ENCODE measurements at regions not wholly inside any gene's neighbourhood (a gene's known extent, or its start where the extent isn't known, plus 50 kb on each side); places are given as distances from the start of the nearest gene placed in this dataset.

DNA sequence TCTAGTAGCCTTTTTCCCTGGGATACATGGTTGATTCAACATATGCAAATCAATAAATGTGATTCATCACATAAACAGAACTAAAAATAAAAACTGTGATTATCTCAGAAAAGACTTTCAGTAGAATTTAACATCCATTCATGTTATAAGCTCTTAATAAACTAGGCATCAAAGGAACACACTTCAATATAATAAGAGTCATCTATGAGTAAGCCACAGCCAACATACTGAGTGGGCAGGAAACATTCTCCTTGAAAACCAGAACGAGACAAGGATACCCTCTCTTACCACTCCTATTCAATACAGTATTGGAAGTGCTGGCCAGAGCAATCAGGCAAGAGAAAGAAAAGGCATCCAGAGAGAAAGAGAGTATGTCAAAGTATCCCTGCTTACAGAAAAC, 239.9 kb downstream of the ATPSCKMT start:
- no peak for DNase-seq

DNA sequence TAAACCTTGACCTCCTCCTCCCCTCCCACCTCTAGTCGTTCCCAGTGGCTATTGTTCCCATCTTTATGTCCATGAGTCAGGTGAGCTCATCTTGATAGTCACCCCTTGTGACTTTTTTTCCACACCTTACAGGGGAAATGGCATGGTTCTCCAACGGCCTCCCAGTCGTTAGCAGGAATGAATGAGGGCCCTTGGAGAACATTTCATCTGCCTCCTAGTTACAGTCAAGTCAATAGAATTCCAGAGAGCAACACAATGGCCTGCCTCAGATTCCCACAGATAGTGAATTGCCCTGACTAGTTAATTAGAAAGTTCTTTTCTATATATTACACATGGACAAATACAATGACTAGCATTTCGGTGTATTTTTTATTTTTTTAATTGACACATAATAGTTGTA, 262.6 kb downstream of the ATPSCKMT start:
- no peak for DNase-seq

GRCh38 chr5:9977070-9977469, 272.6 kb downstream of the ATPSCKMT start:
- no peak for DNase-seq

DNA sequence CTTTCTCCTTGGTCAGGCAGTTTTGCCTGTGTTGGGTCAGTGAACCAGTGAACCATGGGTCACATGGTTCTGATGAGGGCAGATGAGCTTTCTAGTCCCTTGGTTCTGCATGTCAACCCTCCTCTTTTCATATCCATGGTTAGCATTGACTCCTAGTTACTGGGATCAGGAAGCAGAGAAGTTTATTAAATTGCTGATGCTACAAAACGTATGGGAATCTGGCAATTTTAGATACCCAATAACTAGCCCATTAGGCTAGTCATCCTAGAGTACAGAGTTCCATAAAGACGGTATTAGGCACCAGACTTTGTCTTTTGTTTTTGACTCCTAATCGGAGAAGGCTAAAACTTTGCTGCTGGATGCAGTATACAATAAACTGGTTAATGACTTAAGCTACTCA, 273.1 kb downstream of the ATPSCKMT start:
- no peak for DNase-seq

- no peak for DNase-seq
Measured at GRCh38 chr5:9972059-9972458, 277.6 kb downstream of the ATPSCKMT start.

DNA sequence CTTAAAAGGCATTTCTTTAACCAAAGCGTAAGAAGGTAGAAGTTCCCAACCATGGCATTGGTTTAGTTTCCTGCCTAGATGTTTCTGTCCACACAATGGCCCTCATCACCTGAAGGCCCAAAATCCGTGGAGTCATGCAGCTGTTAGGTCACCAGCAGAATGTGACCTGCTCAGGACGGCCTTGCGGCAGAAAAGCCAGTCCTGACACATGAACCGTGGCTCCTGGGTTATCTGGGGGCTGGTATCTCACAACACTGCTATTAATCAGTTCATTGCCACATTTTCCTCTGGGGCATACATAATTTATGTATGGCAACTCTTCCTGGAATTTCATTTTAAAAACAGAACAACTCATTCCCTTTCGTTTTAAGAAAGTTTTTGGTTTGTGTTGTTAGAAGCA, 278.4 kb downstream of the ATPSCKMT start:
- DNase-seq, result no peak

DNA sequence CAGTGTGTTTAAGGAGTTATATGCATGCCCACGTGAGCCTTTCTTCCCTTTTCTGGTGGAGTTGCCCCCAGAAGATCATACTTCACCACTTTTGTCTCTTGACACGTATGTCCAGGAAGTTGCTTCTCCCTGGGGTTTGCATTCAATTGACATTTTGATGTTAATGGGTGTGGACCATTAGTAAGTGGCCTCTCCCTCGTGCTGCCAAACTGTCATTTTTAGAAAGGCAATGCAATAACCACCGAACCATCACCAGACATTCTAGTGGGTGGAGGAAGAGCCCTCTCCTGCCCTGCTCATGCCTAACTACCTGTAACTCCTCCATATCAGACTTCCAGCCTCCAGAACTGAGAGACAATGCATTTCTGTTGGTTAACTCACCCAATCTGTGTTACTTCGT, 290.8 kb downstream of the ATPSCKMT start:
- no peak for DNase-seq

DNA sequence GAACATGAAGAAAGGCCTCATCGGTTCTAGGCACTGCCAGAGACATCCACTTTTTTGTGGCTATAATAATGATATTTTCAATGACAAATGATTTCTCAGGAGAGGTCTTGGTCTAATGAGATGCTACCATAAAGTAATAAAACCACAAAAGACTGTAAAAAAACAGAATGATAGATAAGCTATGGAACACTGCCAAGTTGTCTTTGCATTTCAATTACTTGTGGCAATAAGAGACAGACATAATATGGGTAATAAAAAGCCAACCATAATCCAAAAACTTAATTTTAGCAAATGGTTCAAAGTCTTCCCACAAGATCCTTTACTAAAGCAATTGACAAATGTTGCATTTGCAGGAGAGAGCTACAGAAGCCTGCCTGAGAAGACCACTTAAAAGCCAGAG, 292.5 kb downstream of the ATPSCKMT start:
- DNase-seq, result no peak

DNA sequence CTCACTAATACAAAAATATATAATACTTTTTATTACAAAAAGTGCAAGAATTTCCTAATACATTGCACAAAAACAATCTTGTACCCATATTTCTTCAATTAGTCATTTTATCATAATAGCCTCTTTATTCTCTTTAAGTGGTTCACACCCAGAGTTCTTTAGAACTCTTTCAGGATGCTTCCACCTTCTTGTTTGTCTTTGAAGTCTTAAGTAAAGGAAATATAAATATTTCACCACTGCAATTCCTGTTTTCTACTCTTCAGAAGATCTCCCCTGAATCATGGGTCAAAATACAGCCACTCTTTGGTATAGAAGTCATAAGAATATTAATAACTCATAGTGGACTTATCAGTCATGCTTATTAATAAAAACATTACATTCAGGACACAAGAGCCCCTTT, 293.0 kb downstream of the ATPSCKMT start:
- no peak for DNase-seq

DNA sequence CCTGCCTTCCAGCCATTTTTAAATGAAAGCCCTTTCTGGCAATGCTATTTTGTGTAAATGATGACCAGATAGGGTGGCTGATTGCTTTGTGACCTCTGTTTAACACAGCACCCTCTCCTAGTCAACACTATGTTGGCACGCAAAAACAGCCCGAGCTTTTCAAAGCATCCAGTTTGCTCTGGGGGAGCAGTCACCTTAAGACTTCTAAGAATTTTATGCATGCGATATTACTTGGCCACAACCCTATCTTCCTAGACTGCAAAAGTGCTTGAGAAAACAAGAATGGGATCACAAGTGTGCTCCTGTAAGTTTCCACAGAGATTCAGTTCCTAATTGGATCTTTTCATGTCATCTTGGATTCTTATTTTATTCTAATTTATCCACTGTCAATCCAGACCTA, 294.1 kb downstream of the ATPSCKMT start:
- DNase-seq, result no peak

- no peak for DNase-seq
Measured at GRCh38 chr5:9954869-9955268, 294.8 kb downstream of the ATPSCKMT start.

DNA sequence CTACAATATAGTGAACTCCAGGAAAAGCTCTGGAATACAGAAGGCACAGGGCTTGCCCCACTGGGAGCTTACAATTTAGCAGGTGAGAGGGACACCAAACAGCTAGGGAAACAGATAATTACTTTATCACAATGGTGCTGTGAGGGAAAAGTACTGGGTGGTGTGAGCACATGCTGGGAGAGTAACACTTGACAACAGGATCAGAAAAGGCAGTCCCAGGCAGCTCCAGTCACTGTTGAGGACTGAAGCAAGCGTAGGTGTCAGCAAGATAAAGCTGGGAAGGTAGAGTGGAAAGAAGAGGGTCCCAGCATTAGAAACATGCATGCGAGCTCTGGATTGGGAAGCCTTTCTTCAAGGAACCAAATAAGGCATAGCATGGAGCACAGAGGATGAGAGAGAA, 296.0 kb downstream of the ATPSCKMT start:
- no peak for DNase-seq

GRCh38 chr5:9951865-9952516, 297.7 kb downstream of the ATPSCKMT start:
- no peak for DNase-seq

- DNase-seq, result no peak
Measured at GRCh38 chr5:9947944-9948343, 301.7 kb downstream of the ATPSCKMT start.

DNA sequence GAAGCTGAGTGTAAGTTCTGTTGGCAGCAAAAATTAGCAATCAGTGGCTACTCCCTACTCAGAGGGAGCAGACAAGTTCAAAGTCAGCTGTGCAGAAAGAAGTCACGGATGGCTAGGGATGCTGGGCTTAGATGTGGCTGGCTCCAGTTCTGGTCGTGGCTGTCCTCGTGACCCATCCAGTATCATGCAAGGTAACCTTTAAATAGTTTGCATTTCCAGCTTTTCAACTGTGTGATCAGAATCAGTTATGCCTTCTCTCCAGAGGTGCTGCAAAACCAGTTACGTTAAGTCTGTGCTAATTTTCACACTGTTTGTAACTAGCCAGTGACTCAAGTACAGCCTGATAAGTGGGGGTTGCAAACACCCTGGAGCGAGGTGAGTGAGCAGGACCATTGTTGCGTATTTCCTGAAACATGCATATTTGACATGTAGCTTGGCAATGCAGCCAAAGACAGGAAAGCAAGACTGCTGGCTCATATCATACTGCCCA, 302.4 kb downstream of the ATPSCKMT start:
- DNase-seq, result no peak

- no peak for DNase-seq
Measured at GRCh38 chr5:9932770-9933169, 302.6 kb upstream of the TAS2R1 start.

- no peak for DNase-seq
Measured at GRCh38 chr5:9930156-9930555, 300.0 kb upstream of the TAS2R1 start.

- peak; percentile 51 for DNase-seq
Measured at GRCh38 chr5:9928326-9928725, 298.2 kb upstream of the TAS2R1 start.

DNA sequence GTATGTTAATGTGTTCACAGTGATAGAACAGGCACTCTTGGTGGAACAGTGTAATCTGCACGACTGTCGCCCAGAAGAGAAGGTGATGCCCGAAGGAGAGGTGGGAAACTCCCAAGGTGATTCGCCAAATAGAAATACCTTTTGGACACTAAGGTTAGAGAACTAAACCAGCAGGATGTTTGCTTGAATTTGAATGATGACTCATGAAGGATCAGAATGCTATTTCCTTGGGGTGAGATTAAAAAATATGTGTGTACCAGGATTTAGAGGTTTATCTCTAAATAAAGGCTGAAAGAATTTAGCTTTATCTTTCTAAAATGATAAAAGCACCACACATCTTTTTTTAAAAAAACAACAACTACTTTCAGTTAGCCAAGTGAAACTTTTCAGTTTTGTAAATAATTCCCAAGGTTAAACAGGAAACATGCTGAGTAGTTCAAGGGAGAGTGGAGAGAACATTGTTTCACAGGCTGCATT, 297.4 kb upstream of the TAS2R1 start:
- no peak for DNase-seq

GRCh38 chr5:9927106-9927505, 297.0 kb upstream of the TAS2R1 start:
- no peak for DNase-seq

DNA sequence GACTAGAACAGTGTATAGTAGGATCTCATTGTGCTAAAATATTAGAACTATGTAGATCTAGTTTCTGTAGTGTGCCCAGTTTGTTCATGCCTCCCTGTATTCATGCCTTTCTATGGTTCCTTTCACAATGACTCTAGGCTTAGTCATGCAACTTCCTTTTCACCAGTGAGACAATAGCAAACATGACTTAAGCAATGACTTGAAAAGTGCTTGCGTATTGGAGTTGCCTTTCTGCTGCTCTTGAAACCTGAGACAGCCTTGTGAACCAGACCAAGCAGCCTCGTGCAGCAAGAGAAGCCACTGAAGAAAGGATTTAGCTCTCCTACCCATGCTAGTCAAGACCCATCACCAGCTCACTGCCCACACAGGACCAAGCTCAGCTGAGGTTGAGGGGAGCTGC, 294.5 kb upstream of the TAS2R1 start:
- DNase-seq, result no peak

- DNase-seq, result no peak
Measured at GRCh38 chr5:9922719-9923118, 292.6 kb upstream of the TAS2R1 start.

DNA sequence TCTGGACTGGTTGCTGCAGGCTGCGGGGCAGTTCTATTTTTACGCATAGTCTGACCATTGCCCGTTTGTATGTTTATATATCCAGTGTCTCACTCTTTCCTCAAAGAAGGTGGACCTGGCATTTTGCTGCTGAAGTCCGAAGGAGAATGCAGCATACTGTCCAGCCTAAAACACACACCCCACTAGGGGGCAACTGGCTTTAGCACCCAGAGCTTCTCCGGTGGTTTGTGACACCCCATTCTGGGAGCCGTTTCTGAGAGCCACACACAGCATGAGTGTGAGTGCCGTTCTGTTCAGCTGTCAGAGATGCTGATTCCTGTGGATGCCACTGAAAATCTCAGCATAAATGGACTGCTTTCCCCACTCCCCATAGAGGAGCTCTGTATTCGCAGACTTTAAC, 290.5 kb upstream of the TAS2R1 start:
- DNase-seq, result no peak

DNA sequence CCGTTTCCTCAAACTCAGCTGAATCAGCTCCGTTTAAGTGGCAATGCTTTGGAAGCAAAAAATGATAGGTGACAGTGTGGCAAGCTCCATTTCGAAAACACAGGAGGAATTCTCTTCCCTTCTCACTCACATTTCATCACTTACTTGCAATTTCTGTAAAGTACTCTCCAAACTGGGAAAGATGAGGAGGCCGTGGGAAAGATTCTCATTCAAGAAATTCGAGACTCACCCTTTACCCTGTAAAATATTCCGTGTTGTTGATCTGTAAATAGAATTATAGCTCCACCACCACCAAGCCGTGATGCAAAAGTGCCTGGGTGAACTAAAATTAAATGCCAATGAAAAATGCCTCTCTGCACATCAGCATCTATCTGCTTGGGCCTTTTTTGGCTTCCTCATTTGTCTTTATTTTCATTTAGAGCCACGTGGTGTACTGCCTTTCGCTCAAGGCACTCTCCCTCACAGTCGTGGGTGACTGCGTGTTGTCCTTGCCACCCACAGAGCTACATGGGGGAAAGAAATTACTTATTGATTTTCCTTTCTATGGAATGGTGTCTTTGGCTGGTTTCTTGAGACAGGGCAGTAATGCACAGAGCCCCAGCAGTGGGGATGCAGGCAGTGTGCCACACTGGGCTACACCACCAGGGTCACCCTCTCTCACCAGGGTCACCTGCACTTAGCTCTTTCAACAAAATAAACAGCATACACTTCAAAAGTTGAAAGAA, 289.3 kb upstream of the TAS2R1 start:
- DNase-seq, result no peak

DNA sequence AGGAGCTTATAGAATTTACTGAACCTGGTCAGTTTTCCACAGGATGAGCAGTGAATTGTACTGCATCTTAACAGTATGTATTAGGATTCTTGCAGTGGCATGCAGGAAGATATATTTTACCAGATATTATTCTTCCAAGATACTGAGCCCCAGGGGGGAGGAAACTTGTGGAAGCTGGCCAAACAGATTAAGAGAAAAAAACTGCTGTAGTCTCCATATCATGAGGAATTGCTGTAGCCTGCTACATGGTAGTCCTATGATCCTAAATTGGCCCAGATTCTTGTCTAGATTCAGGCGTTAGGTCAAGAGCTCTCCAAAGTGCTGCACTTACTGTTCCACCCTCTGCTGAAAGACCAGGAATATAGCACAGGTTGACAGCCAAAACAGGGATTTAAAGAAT, 275.5 kb upstream of the TAS2R1 start:
- no peak for DNase-seq
